ENCODE measurements at regions not wholly inside any gene's neighbourhood (a gene's known extent, or its start where the extent isn't known, plus 50 kb on each side); places are given as distances from the start of the nearest gene placed in this dataset.

DNA sequence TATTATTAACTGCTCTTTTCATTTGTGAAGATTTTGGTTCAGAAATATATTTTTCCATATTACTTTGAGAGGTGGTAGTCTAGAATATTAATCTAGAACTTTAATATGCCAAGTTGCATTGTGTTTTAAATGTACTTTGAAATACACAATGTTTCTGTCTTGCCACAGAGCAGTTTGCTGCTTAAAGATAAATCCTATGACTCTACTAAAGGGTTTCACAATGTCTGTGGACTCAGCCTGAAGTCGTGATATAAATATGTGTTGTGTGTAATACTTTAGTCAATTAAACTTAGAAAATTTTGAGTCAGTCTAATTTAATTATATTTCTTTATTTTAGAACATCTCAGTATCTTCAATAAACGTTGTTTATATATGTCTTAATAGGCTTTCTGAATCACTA is 1771.7 kb upstream of the PCDH7 start:
- Histone ChIP-seq H3K9me3 (no peaks in the 10 kb centered on the region), H3K4me3 (no peak overlapping the region), H3K4me1 (no peaks in the 10 kb centered on the region), H3K27me3 (no peaks in the 10 kb centered on the region), H3K36me3 (no peaks in the 10 kb centered on the region), H3K27ac (replicated peaks in 1 of 4) (no peak overlapping the region)
- intact Hi-C loops (cut with DNase I) = no loop called here
- DNase-seq (ENCODE audit: extremely low spot score) = no peak
- WGBS = 77% methylated on average over 2 of the region's 2 CpGs
- TF ChIP-seq, protein P1, sequence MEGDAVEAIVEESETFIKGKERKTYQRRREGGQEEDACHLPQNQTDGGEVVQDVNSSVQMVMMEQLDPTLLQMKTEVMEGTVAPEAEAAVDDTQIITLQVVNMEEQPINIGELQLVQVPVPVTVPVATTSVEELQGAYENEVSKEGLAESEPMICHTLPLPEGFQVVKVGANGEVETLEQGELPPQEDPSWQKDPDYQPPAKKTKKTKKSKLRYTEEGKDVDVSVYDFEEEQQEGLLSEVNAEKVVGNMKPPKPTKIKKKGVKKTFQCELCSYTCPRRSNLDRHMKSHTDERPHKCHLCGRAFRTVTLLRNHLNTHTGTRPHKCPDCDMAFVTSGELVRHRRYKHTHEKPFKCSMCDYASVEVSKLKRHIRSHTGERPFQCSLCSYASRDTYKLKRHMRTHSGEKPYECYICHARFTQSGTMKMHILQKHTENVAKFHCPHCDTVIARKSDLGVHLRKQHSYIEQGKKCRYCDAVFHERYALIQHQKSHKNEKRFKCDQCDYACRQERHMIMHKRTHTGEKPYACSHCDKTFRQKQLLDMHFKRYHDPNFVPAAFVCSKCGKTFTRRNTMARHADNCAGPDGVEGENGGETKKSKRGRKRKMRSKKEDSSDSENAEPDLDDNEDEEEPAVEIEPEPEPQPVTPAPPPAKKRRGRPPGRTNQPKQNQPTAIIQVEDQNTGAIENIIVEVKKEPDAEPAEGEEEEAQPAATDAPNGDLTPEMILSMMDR (IDR thresholded peaks at IDR 0.05) = no peak
- TF ChIP-seq POLR2A (IDR thresholded peaks at IDR 0.05; ENCODE audit: low read depth) = no peak
- no peak for TF ChIP-seq EP300 (IDR thresholded peaks at IDR 0.05)
- no peak for TF ChIP-seq POLR2AphosphoS5 (IDR thresholded peaks at IDR 0.05)

DNA sequence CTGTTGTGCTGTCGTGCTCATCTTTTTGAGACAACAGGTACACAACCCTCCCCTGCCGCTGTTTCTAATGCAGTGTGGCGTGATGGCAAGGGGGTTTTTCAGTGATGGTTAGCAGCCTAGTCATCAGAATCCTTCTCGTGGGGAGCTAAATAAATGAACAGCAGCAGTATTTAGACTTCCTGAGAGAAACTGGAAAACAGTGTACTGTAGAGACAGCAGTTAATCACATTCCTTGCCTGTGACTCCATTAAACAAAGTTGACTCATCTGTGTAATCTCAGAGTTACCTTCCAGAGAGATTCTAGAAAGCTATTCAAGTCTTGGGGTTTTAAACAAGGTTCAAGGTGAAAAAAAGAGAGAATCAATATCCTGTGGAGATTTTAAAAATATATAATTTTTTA is 1753.2 kb upstream of the PCDH7 start:
- no peaks in the 10 kb centered on the region for H3K9me3 ChIP-seq
- H3K36me3 ChIP-seq = no peaks in the 10 kb centered on the region
- H3K4me3 ChIP-seq = no peak overlapping the region
- no peak for DNase-seq (ENCODE audit: extremely low spot score)
- no peak for TF ChIP-seq EP300 (IDR thresholded peaks at IDR 0.05)
- TF ChIP-seq, protein P1 (IDR thresholded peaks at IDR 0.05) = no peak
- TF ChIP-seq POLR2A (IDR thresholded peaks at IDR 0.05; ENCODE audit: low read depth) = no peak
- no peak for TF ChIP-seq POLR2AphosphoS5 (IDR thresholded peaks at IDR 0.05)
- WGBS = 55% methylated on average over 4 of the region's 4 CpGs
- H3K27me3 ChIP-seq = no peaks in the 10 kb centered on the region
- intact Hi-C loops (cut with DNase I) = no loop called here
- H3K27ac ChIP-seq (replicated peaks in 1 of 4) = no peak overlapping the region
- H3K4me1 ChIP-seq = no peaks in the 10 kb centered on the region

DNA sequence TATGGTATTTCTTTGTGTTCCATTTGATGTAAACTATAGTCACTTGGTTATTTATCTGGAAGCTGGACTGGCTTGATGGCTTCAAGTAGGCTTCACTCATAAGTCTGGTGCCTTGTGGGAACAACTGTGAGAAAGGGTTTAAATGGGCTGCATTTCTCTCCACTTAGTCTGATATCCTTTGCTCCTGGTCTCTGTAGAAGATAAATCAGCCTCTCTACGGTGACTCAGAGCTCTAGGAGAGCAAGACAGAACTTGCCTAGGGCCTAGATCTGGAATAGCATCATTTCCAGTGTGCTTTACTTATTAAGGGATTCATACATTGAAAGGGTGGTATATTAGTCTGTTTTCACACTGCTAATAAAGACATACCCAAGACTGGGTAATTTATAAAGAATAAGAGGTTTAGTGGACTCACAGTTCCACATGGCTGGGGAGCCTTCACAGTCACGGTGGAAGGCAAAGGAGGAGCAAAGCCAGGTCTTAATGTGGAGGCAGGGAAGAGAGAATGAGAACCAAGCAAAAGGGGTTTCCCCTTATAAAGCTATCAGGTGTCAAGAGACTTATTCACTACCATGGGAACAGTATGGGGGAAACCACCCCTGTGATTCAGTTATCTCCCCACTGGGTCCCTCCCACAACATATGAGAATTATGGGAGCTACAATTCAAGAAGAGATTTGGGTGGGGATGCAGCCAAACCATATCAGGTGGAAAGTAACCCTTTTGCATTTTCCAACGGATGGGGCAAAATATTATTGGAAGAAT is 1746.4 kb upstream of the PCDH7 start:
- intact Hi-C loops (cut with DNase I) = no loop called here
- H3K9me3 ChIP-seq = no peaks in the 10 kb centered on the region

DNA sequence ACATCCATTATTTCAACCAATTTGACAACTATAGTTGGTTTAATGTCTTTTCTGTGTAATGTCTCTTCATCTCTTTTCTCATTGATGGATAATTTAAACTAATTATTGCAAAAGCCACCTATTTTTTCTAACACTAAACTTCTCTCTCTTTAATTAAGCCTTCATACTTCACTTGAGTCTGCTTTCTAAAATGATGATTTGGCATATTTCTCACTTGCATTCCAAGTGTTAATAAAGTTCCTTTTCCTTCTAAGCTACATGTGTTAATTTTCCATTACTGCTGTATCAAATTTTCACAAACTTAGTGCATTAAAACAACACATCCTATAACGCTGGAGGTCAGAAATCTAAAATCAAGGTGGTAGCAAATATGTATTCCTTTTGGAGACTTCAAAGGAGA is 1743.8 kb upstream of the PCDH7 start:
- 88% methylated on average over 1 of the region's 1 CpG for WGBS
- DNase-seq (ENCODE audit: extremely low spot score) = no peak
- Histone ChIP-seq H3K27me3 (no peaks in the 10 kb centered on the region), H3K9me3 (no peaks in the 10 kb centered on the region), H3K4me3 (no peak overlapping the region), H3K4me1 (no peaks in the 10 kb centered on the region), H3K36me3 (no peaks in the 10 kb centered on the region), H3K27ac (replicated peaks in 1 of 4) (no peak overlapping the region)
- TF ChIP-seq POLR2AphosphoS5 (IDR thresholded peaks at IDR 0.05) (no peak), EP300 (IDR thresholded peaks at IDR 0.05) (no peak), POLR2A (IDR thresholded peaks at IDR 0.05; ENCODE audit: low read depth) (no peak)
- TF ChIP-seq, protein P1 (IDR thresholded peaks at IDR 0.05) = no peak
- intact Hi-C loops (cut with DNase I) = no loop called here

More for the DNA sequence above, 1746.4 kb upstream of the PCDH7 start:
- WGBS = 74% methylated on average over 3 of the region's 3 CpGs
- no peak for DNase-seq (ENCODE audit: extremely low spot score)
- Histone ChIP-seq H3K4me1 (no peaks in the 10 kb centered on the region), H3K27ac (replicated peaks in 1 of 4) (no peak overlapping the region), H3K27me3 (no peaks in the 10 kb centered on the region), H3K36me3 (no peaks in the 10 kb centered on the region), H3K4me3 (no peak overlapping the region)
- no peak for TF ChIP-seq POLR2AphosphoS5 (IDR thresholded peaks at IDR 0.05)
- TF ChIP-seq, protein P1 (IDR thresholded peaks at IDR 0.05) = no peak
- no peak for TF ChIP-seq EP300 (IDR thresholded peaks at IDR 0.05)
- no peak for TF ChIP-seq POLR2A (IDR thresholded peaks at IDR 0.05; ENCODE audit: low read depth)

DNA sequence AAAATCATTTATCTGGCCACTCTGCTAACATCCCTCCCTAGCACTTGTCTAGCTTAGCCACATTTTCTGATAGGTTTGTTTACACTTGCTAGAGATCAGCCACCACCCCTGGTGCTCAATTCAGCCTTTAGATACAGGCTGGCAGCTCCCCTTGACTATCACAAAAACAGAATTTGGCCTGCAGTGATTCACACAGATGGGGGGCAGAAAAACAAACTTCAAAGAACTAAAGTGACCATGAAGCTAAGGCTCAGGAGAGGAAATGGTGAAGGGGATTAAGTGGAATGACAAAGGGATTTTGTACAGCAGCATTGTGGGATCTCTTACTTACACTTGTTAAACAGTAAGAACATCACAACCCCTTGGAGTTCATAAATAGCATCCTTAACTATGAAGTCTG is 1718.0 kb upstream of the PCDH7 start:
- Histone ChIP-seq H3K9me3 (peaks cover 0 to 13% (median 5%) of the 10 kb centered on the region in 4 donors), H3K4me3 (no peak overlapping the region), H3K4me1 (no peaks in the 10 kb centered on the region), H3K27me3 (no peaks in the 10 kb centered on the region), H3K27ac (replicated peaks in 1 of 4) (no peak overlapping the region), H3K36me3 (no peaks in the 10 kb centered on the region)
- intact Hi-C loops (cut with DNase I) = no loop called here
- TF ChIP-seq POLR2A (IDR thresholded peaks at IDR 0.05; ENCODE audit: low read depth) (no peak), EP300 (IDR thresholded peaks at IDR 0.05) (no peak)
- TF ChIP-seq, protein P1 (IDR thresholded peaks at IDR 0.05) = no peak
- no peak for DNase-seq (ENCODE audit: extremely low spot score)

All from esophagus muscularis mucosa (tissue), 4 donors.